Superior temporal gyrus (tissue), 1 donor: ENCODE measurements at regions not wholly inside any gene's neighbourhood (a gene's known extent, or its start where the extent isn't known, plus 50 kb on each side); places are given as distances from the start of the nearest gene placed in this dataset.

Experiments
- DNase-seq: peaks from one replicate; pipeline ENCODE4 v3.0.0-alpha.2; 2016; ENCODE audit errors: extremely low spot score

GRCh38 chr13:76711550-76712182 lies 174.5 kb downstream of the KCTD12 start:
- DNase-seq = peak; percentile 58

DNA sequence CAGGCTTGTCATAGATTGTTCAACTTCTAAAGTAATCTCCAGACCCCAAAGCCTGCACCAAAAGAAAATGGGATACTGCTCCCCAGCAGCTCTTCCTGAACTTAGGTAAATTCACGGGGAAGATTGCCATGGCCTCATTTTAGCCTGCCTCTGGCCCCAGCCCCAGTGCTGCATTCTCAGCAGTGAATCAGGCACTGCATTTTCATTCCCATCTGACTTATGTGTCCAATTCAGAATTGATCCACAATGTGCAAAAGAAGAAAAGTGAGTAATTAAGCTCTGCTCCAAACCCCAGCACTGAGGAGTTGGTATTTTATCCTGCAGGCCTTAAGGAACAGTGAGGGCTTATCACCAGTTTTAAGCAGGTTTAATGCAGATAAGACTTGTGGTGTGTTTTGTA lies 176.4 kb downstream of the KCTD12 start:
- DNase-seq = no peak

DNA sequence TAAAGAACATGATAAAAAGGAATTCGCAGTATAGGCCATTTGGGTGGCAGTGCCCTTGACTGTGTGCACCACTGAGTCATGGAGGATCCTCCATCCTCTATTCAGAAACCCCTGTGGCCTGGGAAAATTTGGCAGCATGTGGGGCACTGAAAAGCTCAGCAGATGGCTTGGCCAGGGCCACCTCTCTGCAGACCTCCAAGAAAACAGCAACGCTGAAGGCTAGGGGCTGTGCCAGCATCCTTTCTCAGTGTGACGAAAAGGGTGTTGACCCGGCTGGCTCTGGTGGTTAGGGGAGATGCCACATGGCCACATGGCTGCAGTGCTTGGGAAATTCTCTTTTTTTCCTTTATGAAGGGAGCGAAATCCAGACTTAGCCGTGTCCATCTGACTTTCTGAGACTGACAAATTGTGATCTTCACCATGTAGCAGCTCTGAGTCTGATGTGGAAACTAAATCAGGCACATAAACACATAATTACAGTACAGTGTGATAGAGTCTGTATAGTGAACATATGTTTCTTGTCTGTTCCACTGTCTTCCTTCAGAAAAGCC lies 178.0 kb downstream of the KCTD12 start:
- DNase-seq = no peak

DNA sequence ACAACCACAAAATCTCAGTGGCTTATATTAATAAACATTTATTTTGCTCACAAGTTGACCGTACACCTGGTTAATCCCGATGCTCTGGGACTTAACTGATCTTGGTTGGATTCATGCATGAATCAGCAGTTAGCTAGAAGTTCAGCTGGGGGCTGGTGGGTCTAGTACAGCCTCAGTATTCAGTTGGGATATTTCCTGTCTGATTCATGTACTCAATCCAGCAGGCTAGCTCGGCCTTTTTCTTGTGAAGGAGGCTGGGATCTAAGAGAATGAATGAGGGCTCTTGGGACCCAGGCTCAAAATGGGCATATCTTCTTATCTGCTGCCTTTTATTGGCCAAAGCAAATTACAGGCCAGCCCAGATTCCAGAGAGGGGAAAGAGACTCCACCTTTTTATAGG lies 178.8 kb downstream of the KCTD12 start:
- DNase-seq = no peak

DNA sequence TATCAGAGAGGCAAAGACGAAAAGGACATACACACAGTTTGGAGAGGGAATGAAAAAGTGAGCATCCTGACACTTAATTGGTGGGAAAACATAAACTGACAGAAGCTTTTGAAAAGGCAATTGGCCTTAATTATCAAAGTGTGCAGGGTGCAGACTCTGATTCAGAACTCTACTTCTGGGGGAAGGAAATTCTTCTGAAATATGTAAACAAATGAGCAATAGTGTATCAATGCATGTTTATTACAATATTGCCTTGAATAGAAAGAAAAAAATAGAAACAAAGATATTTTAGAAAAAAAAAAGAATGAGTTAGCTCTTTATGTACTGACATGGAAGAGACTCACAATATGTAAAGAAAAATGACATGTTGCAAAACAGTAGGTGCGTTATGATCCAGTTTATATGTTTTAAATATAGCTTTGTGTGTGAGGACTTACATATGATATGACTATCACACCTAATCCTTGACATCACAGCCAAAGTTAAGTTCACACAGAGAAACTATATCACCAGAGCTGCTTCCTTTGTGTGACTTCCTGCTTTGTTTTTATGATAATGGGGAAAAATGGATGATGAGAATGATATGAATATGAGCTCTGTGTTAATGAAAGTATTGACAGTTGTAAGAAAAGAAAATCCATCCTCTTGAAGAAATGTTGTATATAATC lies 182.4 kb downstream of the KCTD12 start:
- no peak for DNase-seq

DNA sequence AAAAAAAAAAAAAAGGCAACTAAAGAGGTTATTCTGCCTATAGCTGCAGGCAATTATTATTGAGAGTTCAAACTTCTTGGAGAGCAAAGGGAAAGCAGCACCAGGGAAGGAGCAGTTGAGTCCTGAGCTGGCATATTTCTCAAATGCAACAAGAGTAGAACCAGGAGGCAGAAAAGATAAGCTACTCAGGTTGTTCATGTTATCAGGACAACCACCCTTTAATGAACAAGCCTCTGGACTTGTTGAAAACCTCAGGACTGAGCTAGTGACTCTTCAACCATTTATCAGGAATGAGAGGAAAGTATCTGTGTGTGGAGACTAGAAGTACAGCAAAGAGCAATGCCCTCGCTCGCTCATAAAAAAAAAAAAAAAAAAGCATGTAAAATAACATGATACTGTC lies 183.0 kb downstream of the KCTD12 start:
- DNase-seq = no peak

DNA sequence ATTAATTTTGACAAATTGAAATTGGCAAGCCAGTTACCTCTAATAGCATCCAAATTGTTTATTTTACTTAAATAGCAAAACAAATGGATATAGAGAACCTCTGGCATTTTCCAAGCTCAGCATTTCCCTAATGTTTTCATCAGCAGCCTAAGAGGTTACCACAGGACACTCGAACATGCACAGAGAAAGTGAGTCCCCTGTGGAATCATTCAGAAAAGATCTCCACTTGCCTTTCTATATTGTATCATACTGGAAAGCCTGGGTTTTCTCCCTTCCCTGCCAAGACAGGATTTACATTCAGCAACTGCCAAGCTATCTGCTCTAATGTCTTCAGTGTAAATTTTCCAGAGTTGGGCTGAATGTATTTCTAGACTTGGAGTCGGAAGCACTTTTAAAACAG lies 188.9 kb downstream of the KCTD12 start:
- DNase-seq = no peak

GRCh38 chr13:76696370-76696769 lies 189.8 kb downstream of the KCTD12 start:
- DNase-seq = no peak

- no peak for DNase-seq
These were observed 193.1 kb downstream of the KCTD12 start for GRCh38 chr13:76693086-76693485.

DNA sequence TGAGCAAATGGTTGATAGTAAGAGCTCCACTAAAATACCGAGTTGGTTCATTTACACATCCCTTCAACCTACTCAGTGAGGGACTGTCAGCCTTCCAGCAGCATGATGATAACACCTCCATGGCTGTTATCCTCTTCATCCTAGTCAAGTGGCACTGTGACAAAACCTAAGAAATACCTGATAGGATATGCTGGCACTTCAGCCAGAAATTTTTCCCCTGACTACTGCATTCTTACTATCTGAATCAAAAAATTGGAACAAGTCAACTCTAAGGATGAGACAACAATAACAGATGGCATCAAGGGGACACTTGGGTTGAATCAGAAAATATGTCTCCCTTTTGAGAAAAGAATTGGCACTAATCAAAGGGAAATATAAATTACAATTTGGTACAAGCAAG lies 193.9 kb downstream of the KCTD12 start:
- DNase-seq = no peak

- DNase-seq = no peak
These were observed 195.6 kb downstream of the KCTD12 start for GRCh38 chr13:76690611-76691010.

DNA sequence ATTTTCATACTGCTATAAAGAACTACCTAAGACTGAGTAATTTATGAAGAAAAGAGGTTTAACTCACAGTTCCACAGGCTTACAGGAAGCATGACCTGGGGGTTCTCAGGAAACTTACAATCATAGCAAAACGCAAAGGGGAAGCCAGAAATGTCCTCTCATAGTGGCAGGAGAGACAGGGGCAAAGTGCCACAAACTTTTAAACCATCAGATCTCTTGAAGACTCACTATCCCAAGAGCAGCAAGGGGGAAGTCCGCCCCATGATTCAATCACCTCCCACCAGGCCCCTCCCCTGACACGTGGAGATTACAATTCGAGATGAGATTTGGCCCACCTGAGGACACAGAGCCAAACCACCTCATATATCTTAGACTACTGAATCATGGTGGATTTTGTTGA lies 198.7 kb downstream of the KCTD12 start:
- DNase-seq = no peak

GRCh38 chr13:76685938-76686337 lies 200.3 kb downstream of the KCTD12 start:
- no peak for DNase-seq

- DNase-seq = no peak
These were observed 201.9 kb downstream of the KCTD12 start for GRCh38 chr13:76684336-76684735.

DNA sequence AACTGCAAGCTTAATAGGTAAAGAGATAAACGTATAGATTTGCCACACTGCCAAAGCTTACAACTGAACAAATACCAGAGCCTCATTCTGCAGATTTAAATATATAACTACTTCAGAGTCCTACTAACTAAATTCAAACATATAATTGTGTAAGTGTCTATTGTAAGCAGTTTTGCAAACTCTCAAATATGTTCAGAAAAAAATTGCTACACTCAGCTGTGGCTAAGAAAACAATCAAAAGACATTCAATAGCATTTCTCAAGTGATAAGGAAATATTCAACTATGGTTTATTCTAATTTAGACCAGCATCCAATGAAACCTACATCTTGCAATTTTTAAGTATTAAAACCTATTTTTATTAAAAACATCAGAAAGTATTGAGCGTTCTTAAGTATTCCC lies 202.4 kb downstream of the KCTD12 start:
- DNase-seq = no peak

GRCh38 chr13:76683168-76683567 lies 203.0 kb downstream of the KCTD12 start:
- no peak for DNase-seq

GRCh38 chr13:76680112-76680511 lies 206.1 kb downstream of the KCTD12 start:
- no peak for DNase-seq

DNA sequence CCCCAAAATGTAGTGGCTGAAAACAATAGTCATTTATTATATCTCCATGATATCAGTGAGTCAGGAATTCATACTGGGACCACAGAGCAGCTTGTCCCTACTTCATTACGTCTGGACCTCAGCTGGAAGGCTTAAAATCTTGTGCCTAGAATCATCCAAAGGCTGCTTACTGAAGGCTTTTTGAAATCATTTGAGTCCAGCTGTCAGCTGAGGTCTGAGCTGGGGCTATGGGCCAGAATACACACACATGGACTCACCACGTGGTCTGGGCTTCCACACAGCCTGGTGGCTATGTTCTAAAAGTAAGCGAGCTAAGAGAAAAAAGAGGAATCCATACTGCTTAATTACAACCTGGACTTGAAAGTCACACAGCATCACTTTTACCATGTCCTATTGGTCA lies 209.2 kb downstream of the KCTD12 start:
- no peak for DNase-seq

DNA sequence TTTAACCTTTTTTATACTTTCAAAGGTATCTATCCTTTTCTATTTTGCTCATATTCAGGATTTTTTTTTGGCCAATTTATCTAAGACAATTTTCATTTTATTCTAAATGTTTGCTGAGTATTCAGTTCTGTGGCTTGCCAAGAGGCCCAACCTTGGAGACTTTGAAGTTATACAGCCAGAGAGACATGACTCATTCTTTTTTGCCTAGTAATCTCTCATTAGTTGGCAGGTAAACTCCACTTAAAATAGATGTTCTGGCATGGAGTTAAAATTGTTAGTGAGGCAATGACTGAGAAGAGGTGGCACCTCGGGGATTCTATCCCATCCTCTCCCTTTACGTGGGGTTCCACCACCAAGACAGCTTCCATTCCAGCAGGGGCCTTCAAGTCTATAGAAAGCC lies 213.8 kb downstream of the KCTD12 start:
- no peak for DNase-seq

DNA sequence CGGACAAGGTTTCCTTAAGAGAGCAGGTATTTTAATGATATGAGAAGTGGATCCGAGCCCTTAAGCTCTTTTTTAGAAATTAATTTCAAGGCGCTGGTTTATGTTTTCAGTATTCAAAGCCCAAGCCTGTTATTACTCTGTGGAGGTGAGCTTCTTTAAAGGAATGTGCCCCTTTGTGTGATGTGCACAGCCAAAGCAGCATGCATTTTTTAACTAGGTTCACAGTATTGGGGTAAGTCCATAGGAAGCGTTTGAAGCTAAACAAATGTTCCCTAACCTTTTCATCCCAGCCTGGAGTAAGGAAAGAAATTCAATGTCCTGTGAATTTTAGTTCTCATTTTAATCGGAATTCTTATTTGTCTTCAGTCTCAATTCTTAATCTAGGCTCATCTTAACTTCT lies 217.5 kb downstream of the KCTD12 start:
- DNase-seq = no peak

- no peak for DNase-seq
These were observed 218.1 kb downstream of the KCTD12 start for GRCh38 chr13:76668141-76668540.

DNA sequence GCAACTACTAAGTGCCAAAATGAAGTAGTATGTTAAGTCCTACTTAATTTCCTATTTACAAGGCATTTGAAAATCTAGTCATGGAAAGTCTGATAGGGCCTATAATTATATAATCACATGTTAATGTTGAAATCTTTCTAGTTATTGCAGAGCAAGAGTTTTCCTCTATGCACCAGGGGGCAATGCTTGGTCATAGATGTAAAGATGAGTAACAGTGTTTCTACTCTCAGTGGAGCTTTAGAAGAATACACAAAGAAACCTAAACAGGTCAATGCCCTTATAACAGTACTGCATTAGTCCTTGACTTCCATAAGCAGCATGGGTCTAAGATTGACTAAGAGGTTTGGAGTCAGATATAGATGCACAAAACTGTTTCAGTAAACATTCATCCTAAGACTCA lies 218.7 kb downstream of the KCTD12 start:
- DNase-seq = no peak

- peak; percentile 61 for DNase-seq
These were observed 222.4 kb downstream of the KCTD12 start for GRCh38 chr13:76663592-76664335.
